ENCODE measurements at regions not wholly inside any gene's neighbourhood (a gene's known extent, or its start where the extent isn't known, plus 50 kb on each side); places are given as distances from the start of the nearest gene placed in this dataset.

DNA sequence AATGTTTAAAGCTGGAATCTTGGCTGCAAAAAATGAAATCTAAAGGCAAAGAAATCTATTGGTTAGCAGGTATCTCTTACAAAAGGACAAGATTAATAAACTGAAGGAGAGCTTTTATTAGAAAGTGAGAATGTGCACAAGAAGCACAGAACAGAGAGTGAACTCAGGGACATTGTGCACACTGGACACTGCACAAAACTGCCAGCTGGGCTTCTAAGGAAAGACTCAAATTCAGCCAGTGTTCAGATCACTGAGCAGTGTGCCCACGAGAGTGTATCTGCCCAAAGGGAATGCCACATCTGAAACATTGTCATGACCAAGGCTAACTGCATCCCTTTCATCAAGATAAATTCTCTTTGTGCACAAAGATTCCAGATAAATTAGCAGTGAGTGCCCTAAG lies 129.7 kb upstream of the KCNH7 start (continued):
- TF ChIP-seq, protein P1, sequence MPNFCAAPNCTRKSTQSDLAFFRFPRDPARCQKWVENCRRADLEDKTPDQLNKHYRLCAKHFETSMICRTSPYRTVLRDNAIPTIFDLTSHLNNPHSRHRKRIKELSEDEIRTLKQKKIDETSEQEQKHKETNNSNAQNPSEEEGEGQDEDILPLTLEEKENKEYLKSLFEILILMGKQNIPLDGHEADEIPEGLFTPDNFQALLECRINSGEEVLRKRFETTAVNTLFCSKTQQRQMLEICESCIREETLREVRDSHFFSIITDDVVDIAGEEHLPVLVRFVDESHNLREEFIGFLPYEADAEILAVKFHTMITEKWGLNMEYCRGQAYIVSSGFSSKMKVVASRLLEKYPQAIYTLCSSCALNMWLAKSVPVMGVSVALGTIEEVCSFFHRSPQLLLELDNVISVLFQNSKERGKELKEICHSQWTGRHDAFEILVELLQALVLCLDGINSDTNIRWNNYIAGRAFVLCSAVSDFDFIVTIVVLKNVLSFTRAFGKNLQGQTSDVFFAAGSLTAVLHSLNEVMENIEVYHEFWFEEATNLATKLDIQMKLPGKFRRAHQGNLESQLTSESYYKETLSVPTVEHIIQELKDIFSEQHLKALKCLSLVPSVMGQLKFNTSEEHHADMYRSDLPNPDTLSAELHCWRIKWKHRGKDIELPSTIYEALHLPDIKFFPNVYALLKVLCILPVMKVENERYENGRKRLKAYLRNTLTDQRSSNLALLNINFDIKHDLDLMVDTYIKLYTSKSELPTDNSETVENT (CRISPR knock-in tag; IDR thresholded peaks at IDR 0.05) = no peak
- no peak for TF ChIP-seq C11orf30 (IDR thresholded peaks at IDR 0.05; ENCODE audit: low read depth)
- TF ChIP-seq SMARCC2 (IDR thresholded peaks at IDR 0.05; ENCODE audit: low read depth) = no peak
- TF ChIP-seq TOE1 (IDR thresholded peaks at IDR 0.05; ENCODE audit: borderline replicate concordance) = no peak
- no peak for TF ChIP-seq TOE1 (CRISPR knock-in tag; IDR thresholded peaks at IDR 0.05; ENCODE audit: borderline replicate concordance, low read depth)
- TF ChIP-seq MAFG (tag; conservative IDR thresholded peaks at IDR 0.05) = no peak
- TF ChIP-seq ZNF75A (CRISPR knock-in tag; IDR thresholded peaks at IDR 0.05) = no peak
- no peak for TF ChIP-seq ZNF668 (CRISPR knock-in tag; IDR thresholded peaks at IDR 0.05)

DNA sequence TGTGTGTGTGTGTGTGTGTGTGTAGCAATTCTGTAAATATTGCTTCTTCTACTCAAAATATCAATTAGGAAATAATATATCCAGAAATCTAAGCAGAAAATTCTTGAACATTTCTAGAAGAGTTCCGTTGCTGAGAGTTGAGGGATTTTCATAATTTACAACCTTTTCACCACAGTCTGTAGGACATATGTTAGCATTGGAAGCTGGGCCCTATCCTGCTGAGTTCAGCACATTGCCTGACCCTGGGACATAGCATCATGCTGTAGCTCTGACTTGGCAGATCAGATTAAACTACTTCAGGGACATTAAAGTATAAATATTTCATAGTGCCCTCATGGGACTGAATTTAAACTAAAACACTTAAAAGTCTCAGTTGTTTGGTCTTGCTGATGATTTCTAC lies 129.2 kb upstream of the KCNH7 start:
- H3K27me3 ChIP-seq (ENCODE audit: control insufficient read depth in 2 of 2, insufficient read depth in 2 of 2, low read length in 2 of 2) = no peaks in the 10 kb centered on the region
- in situ Hi-C loops (cut with MboI) (no loop called here), intact Hi-C loops (cut with micrococcal nuclease) (no loop called here)
- no peaks in the 10 kb centered on the region; the same call in 1 of the 2 replicates for H3K9me3 ChIP-seq (replicated peaks; ENCODE audit: control insufficient read depth, insufficient read depth, low read depth, low read length)
- no peak overlapping the region for H3K4me3 ChIP-seq
- H3K36me3 ChIP-seq (ENCODE audit: control insufficient read depth, insufficient read depth, low read length) = no peaks in the 10 kb centered on the region
- CTCF ChIA-PET (ENCODE audit: low intra/inter-chr PET ratio) = no interaction called here
- H3K27ac ChIP-seq (ENCODE audit: extremely low read depth, low read depth, low read length) = no peak overlapping the region
- FAIRE-seq = no peak
- no peaks in the 10 kb centered on the region for H3K79me2 ChIP-seq (ENCODE audit: control insufficient read depth, insufficient read depth, low read length)
- H3K4me2 ChIP-seq (ENCODE audit: insufficient read depth, low read length) = no peak overlapping the region
- H2AFZ ChIP-seq (ENCODE audit: low read depth, low read length) = no peak overlapping the region
- H4K20me1 ChIP-seq (replicated peaks; ENCODE audit: control insufficient read depth, insufficient read depth, low read length) = no peaks in the 10 kb centered on the region
- WGBS (ENCODE audit: insufficient coverage, low coverage, missing lambda C conversion rate) = 0% methylated on average over 1 of the region's 1 CpG
- H3K4me1 ChIP-seq (replicated peaks in 1 of 2; ENCODE audit: control insufficient read depth in 2 of 2, insufficient read depth in 2 of 2, low read length in 2 of 2) = no peaks in the 10 kb centered on the region
- no peak overlapping the region for H3K9ac ChIP-seq (ENCODE audit: insufficient read depth in 1 of 2, low read depth in 2 of 2, low read length in 2 of 2)
- no peak for DNase-seq (ENCODE audit: extremely low read depth in 1 of 4, low spot score in 3 of 4)
- POLR2A ChIA-PET = no interaction called here
- BruUV-seq (replicated peaks) = no TSS peak
- no peaks in the 10 kb centered on the region for H3K9me1 ChIP-seq (ENCODE audit: control insufficient read depth, insufficient read depth, low read length)
- ATAC-seq = no peak
- TF ChIP-seq RFX7 (CRISPR knock-in tag; IDR thresholded peaks at IDR 0.05) (no peak), MIER1 (IDR thresholded peaks at IDR 0.05; ENCODE audit: low read depth) (no peak), TOE1 (IDR thresholded peaks at IDR 0.05; ENCODE audit: borderline replicate concordance) (no peak), TOE1 (CRISPR knock-in tag; IDR thresholded peaks at IDR 0.05; ENCODE audit: borderline replicate concordance, low read depth) (no peak), DPF2 (IDR thresholded peaks at IDR 0.05) (no peak), POLR3A (IDR thresholded peaks at IDR 0.05; ENCODE audit: borderline replicate concordance, extremely low read depth, insufficient read depth, insufficient read length) (no peak), SRF (CRISPR knock-in tag; IDR thresholded peaks at IDR 0.05) (no peak), ZC3H4 (CRISPR knock-in tag; IDR thresholded peaks at IDR 0.05; ENCODE audit: borderline replicate concordance) (no peak), HCFC1 (IDR thresholded peaks at IDR 0.05; ENCODE audit: low read depth, low read length) (no peak)
- TF ChIP-seq, protein P2, sequence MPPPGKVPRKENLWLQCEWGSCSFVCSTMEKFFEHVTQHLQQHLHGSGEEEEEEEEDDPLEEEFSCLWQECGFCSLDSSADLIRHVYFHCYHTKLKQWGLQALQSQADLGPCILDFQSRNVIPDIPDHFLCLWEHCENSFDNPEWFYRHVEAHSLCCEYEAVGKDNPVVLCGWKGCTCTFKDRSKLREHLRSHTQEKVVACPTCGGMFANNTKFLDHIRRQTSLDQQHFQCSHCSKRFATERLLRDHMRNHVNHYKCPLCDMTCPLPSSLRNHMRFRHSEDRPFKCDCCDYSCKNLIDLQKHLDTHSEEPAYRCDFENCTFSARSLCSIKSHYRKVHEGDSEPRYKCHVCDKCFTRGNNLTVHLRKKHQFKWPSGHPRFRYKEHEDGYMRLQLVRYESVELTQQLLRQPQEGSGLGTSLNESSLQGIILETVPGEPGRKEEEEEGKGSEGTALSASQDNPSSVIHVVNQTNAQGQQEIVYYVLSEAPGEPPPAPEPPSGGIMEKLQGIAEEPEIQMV (tag; conservative IDR thresholded peaks at IDR 0.05; ENCODE audit: low read depth) = no peak
- TF ChIP-seq, protein P3, sequence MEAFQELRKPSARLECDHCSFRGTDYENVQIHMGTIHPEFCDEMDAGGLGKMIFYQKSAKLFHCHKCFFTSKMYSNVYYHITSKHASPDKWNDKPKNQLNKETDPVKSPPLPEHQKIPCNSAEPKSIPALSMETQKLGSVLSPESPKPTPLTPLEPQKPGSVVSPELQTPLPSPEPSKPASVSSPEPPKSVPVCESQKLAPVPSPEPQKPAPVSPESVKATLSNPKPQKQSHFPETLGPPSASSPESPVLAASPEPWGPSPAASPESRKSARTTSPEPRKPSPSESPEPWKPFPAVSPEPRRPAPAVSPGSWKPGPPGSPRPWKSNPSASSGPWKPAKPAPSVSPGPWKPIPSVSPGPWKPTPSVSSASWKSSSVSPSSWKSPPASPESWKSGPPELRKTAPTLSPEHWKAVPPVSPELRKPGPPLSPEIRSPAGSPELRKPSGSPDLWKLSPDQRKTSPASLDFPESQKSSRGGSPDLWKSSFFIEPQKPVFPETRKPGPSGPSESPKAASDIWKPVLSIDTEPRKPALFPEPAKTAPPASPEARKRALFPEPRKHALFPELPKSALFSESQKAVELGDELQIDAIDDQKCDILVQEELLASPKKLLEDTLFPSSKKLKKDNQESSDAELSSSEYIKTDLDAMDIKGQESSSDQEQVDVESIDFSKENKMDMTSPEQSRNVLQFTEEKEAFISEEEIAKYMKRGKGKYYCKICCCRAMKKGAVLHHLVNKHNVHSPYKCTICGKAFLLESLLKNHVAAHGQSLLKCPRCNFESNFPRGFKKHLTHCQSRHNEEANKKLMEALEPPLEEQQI (IDR thresholded peaks at IDR 0.05) = no peak
